ENCODE measurements at regions not wholly inside any gene's neighbourhood (a gene's known extent, or its start where the extent isn't known, plus 50 kb on each side); places are given as distances from the start of the nearest gene placed in this dataset.

DNA sequence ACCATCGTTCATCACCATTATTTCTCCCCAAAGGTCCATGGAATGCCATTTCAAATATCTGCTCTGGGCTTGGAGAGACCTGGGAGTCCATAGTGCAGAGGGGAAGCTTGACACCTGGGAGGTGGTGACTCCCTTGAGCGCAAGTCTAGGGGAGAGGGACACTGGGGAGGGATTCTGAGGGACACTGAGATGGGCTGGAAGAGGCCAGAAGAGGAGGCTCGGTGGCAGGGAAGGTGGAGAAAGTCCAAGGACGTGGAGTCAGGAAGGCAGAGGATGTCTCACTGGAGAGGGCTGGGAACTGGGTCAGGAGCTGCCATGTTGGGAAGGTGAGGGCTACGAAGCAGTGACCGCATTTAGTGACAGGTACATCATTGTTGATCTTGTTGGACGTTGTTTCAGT lies 160.3 kb upstream of the MVB12B start:
- TF ChIP-seq SMC3 (conservative IDR thresholded peaks at IDR 0.05; ENCODE audit: poor library complexity): no peak
- TF ChIP-seq MXI1 (conservative IDR thresholded peaks at IDR 0.05; ENCODE audit: poor library complexity, severe bottlenecking): no peak
- no peak for TF ChIP-seq RAD21 (conservative IDR thresholded peaks at IDR 0.05)
- no peak for TF ChIP-seq POLR2AphosphoS5 (IDR thresholded peaks at IDR 0.05)
- TF ChIP-seq, protein P1, sequence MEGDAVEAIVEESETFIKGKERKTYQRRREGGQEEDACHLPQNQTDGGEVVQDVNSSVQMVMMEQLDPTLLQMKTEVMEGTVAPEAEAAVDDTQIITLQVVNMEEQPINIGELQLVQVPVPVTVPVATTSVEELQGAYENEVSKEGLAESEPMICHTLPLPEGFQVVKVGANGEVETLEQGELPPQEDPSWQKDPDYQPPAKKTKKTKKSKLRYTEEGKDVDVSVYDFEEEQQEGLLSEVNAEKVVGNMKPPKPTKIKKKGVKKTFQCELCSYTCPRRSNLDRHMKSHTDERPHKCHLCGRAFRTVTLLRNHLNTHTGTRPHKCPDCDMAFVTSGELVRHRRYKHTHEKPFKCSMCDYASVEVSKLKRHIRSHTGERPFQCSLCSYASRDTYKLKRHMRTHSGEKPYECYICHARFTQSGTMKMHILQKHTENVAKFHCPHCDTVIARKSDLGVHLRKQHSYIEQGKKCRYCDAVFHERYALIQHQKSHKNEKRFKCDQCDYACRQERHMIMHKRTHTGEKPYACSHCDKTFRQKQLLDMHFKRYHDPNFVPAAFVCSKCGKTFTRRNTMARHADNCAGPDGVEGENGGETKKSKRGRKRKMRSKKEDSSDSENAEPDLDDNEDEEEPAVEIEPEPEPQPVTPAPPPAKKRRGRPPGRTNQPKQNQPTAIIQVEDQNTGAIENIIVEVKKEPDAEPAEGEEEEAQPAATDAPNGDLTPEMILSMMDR (IDR thresholded peaks at IDR 0.05; ENCODE audit: poor library complexity, severe bottlenecking): no peak
- Histone ChIP-seq H3K27me3 (ENCODE audit: insufficient read depth, low read depth, low read length) (no peaks in the 10 kb centered on the region), H3K9me2 (ENCODE audit: insufficient read depth, low read length) (no peaks in the 10 kb centered on the region), H3K9me3 (ENCODE audit: low read length) (no peaks in the 10 kb centered on the region), H3K27ac (ENCODE audit: low read length) (no peak overlapping the region), H3K79me2 (replicated peaks; ENCODE audit: insufficient read depth, low read length) (no peaks in the 10 kb centered on the region), H3K4me2 (ENCODE audit: low read length) (no peak overlapping the region), H3K4me3 (ENCODE audit: low read length) (no peak overlapping the region), H3K9ac (ENCODE audit: low read length) (no peak overlapping the region), H2AFZ (ENCODE audit: low read depth, low read length) (no peak overlapping the region), H3F3A (ENCODE audit: insufficient read depth, low read length, poor library complexity, severe bottlenecking) (no peaks in the 10 kb centered on the region), H3K36me3 (ENCODE audit: insufficient read depth, low read length) (no peaks in the 10 kb centered on the region), H4K20me1 (ENCODE audit: insufficient read depth) (no peaks in the 10 kb centered on the region)

DNA sequence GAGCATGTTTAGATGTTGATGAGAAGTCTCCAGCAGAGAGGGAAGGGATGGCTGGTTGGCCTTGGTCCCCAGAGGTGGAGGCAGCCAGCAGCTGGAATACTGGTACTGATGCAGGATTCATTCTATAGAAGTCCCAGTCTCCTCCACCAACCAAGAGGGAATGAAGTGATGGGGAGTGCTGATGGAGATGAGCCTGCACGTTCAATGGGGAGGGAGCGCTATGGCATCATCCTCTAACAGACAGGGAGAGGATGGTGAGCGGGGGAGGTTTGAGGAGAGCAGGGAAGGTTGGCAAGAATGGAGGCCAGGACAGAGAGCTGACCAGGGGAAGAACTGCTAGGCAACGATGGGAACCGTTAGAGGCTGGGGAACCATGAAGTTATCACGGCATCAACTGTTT lies 159.8 kb upstream of the MVB12B start:
- Histone ChIP-seq H3K27ac (ENCODE audit: low read length) (no peak overlapping the region), H2AFZ (ENCODE audit: low read depth, low read length) (no peak overlapping the region), H3K9me3 (ENCODE audit: low read length) (no peaks in the 10 kb centered on the region), H3K9ac (ENCODE audit: low read length) (no peak overlapping the region), H3K36me3 (ENCODE audit: insufficient read depth, low read length) (no peaks in the 10 kb centered on the region), H4K20me1 (ENCODE audit: insufficient read depth) (no peaks in the 10 kb centered on the region), H3K79me2 (replicated peaks; ENCODE audit: insufficient read depth, low read length) (no peaks in the 10 kb centered on the region), H3K27me3 (ENCODE audit: insufficient read depth, low read depth, low read length) (no peaks in the 10 kb centered on the region), H3F3A (ENCODE audit: insufficient read depth, low read length, poor library complexity, severe bottlenecking) (no peaks in the 10 kb centered on the region), H3K4me3 (ENCODE audit: low read length) (no peak overlapping the region), H3K4me2 (ENCODE audit: low read length) (no peak overlapping the region), H3K9me2 (ENCODE audit: insufficient read depth, low read length) (no peaks in the 10 kb centered on the region)
- TF ChIP-seq EZH2 (IDR thresholded peaks at IDR 0.05; ENCODE audit: borderline replicate concordance, insufficient read depth, low read length, poor library complexity, severe bottlenecking) (no peak), REST (IDR thresholded peaks at IDR 0.05; ENCODE audit: borderline replicate concordance) (no peak), TAF1 (IDR thresholded peaks at IDR 0.05; ENCODE audit: low read depth) (no peak), EP300 (conservative IDR thresholded peaks at IDR 0.05; ENCODE audit: poor library complexity, severe bottlenecking) (no peak), POLR2AphosphoS5 (IDR thresholded peaks at IDR 0.05) (no peak), RAD21 (conservative IDR thresholded peaks at IDR 0.05) (no peak), MXI1 (conservative IDR thresholded peaks at IDR 0.05; ENCODE audit: poor library complexity, severe bottlenecking) (no peak), SMC3 (conservative IDR thresholded peaks at IDR 0.05; ENCODE audit: poor library complexity) (no peak)
- TF ChIP-seq, protein P1 (IDR thresholded peaks at IDR 0.05; ENCODE audit: poor library complexity, severe bottlenecking): no peak
